ENCODE measurements at regions not wholly inside any gene's neighbourhood (a gene's known extent, or its start where the extent isn't known, plus 50 kb on each side); places are given as distances from the start of the nearest gene placed in this dataset.
"Not testable (repeated sequence)": the region's sequence is repeated elsewhere in the genome, so short reads cannot be mapped to it uniquely, and the experiment has no call there.

DNA sequence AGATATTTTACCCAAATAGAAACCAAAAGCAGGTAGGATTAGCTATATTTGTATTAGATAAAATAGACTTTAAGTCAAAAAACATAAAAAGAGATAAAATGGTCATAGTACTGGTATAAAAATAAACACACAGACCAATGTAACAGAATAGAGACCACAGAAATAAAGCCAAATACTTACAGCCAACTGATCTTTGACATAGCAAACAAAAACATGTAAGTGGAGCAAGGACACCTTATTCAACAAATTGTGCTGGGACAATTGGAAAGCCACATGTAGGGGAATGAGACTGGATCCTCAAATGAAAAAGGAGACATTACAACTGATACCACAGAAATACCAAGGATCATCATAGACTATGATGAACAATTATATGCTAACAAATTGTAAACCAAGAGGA is 94.5 kb upstream of the SIRPG start:
- no peaks in the 10 kb centered on the region for H3K36me3 ChIP-seq (ENCODE audit: control insufficient read depth, insufficient read depth, low read length)
- no peak for DNase-seq (ENCODE audit: low read depth)
- no peaks in the 10 kb centered on the region for H3K27me3 ChIP-seq (ENCODE audit: control insufficient read depth, insufficient read depth, low read length)
- H3K4me3 ChIP-seq (ENCODE audit: low read depth, low read length), result no peak overlapping the region
- TF ChIP-seq, protein P1, sequence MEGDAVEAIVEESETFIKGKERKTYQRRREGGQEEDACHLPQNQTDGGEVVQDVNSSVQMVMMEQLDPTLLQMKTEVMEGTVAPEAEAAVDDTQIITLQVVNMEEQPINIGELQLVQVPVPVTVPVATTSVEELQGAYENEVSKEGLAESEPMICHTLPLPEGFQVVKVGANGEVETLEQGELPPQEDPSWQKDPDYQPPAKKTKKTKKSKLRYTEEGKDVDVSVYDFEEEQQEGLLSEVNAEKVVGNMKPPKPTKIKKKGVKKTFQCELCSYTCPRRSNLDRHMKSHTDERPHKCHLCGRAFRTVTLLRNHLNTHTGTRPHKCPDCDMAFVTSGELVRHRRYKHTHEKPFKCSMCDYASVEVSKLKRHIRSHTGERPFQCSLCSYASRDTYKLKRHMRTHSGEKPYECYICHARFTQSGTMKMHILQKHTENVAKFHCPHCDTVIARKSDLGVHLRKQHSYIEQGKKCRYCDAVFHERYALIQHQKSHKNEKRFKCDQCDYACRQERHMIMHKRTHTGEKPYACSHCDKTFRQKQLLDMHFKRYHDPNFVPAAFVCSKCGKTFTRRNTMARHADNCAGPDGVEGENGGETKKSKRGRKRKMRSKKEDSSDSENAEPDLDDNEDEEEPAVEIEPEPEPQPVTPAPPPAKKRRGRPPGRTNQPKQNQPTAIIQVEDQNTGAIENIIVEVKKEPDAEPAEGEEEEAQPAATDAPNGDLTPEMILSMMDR (IDR thresholded peaks at IDR 0.05; ENCODE audit: insufficient read depth, low read length, poor library complexity, severe bottlenecking), result no peak

DNA sequence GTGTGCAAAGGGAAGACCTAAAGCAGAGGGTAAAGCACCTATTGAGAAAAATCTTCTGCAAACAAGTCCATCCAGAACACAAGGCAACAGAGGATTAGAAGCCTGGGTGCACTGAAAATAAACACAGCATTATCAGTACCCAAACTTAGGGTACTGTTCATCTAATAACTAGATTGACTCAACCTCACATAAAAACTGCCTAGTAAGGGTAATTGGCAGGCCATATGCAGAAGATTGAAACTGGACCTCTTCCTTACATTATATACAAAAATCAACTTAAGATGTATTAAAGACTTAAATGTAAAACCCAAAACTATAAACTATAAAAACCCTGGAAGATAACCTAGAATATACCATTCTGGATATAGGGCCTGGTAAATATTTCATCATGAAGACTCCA is 91.2 kb upstream of the SIRPG start:
- TF ChIP-seq, protein P1 (IDR thresholded peaks at IDR 0.05; ENCODE audit: insufficient read depth, low read length, poor library complexity, severe bottlenecking), result no peak
- Histone ChIP-seq H3K36me3 (ENCODE audit: control insufficient read depth, insufficient read depth, low read length) (no peaks in the 10 kb centered on the region), H3K4me3 (ENCODE audit: low read depth, low read length) (no peak overlapping the region), H3K27me3 (ENCODE audit: control insufficient read depth, insufficient read depth, low read length) (no peaks in the 10 kb centered on the region)
- DNase-seq (ENCODE audit: low read depth), result no peak

DNA sequence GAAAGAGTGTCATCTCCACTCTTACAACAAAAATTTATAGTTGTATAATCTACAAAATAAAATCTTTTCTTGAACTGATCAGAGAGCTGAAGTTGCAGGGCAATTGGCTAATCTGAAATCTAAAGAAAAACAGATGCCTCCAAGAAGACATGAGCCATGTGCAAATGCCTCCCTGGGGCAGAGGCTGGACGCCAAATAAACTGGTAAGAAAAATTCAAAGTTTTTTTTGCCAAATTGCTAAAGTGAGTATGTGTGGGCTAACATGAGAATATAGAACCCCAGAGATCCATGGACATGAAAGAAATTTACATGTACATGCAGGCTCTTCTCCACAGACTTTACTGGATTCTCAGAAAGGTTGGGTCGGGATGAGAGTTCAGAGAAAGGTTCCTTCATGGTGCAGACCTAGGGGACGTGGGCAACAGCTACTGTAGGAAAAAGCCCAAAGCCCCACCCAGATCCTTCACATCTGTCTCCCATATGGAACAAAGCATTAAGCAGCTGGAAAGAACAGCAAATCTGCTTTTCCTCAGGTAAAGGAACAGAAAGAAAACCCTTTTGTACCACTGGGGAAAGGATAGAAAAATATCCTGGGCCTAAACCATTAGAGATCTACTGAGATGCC is 90.5 kb upstream of the SIRPG start:
- H3K36me3 ChIP-seq (ENCODE audit: control insufficient read depth, insufficient read depth, low read length), result no peaks in the 10 kb centered on the region
- H3K4me3 ChIP-seq (ENCODE audit: low read depth, low read length), result no peak overlapping the region
- DNase-seq (ENCODE audit: low read depth), result no peak
- TF ChIP-seq, protein P1 (IDR thresholded peaks at IDR 0.05; ENCODE audit: insufficient read depth, low read length, poor library complexity, severe bottlenecking), result no peak
- H3K27me3 ChIP-seq (ENCODE audit: control insufficient read depth, insufficient read depth, low read length), result no peaks in the 10 kb centered on the region

DNA sequence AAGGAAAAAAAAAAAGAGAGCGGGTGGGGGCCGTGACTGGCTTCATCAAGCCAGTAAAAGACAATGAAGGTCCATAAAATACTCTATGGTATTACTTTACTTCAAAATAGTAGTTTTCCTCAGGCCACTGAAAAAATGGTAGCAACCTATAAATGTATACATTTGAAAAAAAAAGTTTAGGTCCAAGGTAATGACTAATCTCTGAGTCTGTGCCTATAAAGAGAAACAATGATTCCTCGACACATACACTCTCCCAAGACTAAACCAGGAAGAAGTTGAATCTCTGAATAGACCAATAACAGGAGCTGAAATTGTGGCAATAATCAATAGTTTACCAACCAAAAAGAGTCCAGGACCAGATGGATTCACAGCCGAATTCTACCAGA is 84.5 kb upstream of the SIRPG start:
- H3K27me3 ChIP-seq (ENCODE audit: control insufficient read depth, insufficient read depth, low read length); H3K36me3 ChIP-seq (ENCODE audit: control insufficient read depth, insufficient read depth, low read length); H3K4me3 ChIP-seq (ENCODE audit: low read depth, low read length); DNase-seq (ENCODE audit: low read depth): not testable (repeated sequence)

DNA sequence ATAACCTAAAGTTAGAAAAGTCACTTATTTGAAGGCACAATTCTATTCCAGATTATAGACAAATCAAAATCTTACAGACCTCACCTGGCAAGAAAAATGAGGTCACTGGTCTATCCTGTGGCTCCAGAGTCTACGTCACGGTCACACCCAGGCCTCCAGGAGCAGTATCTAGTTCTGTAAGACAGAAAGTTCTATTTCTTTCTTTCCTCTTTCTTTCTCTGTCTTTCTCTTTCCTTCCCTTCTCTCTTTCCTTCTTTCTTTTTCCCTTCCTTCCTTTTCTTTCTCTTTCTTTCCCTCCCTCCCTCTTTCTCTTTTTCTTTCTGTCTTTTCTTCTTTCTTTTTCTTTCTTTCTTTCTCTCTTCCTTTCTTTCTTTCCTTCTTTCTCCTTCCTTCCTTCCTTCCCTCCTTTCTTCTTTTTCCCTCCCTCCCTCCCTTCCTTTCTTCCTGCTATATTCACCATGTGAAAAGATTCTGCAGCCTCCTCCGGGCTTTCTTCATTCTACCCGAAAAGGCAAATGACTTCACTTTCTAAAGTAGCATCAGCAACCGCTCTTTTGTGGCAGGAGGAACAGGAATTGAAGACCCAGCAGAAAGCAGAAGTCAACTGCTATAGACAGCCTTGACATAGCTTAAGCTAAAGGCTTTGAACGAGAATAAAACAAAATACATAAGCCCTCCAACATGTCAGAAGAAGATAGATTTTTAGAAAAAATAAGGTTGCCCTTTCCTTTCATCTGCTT is 83.9 kb upstream of the SIRPG start:
- TF ChIP-seq, protein P1 (IDR thresholded peaks at IDR 0.05; ENCODE audit: insufficient read depth, low read length, poor library complexity, severe bottlenecking), result no peak
- Histone ChIP-seq H3K36me3 (ENCODE audit: control insufficient read depth, insufficient read depth, low read length) (no peaks in the 10 kb centered on the region), H3K27me3 (ENCODE audit: control insufficient read depth, insufficient read depth, low read length) (no peaks in the 10 kb centered on the region), H3K4me3 (ENCODE audit: low read depth, low read length) (no peak overlapping the region)
- DNase-seq (ENCODE audit: low read depth), result no peak

DNA sequence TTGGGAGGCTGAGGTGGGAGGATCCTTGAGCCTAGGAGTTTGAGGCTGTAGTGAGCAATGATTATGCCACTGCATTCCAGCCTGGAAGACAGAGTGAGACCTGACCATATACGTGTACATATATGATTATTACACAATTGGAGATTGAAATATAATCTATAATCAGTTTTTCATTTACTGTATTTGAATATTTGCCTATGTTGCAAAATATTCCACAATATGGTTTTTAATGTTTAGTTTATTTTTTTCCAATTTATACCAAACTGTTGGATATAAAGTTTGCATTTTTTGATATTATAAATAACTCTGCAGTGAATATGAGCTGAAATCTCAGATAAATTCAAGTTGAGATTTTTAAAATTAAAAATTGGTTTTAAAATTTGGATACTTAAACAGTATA is 79.6 kb upstream of the SIRPG start:
- DNase-seq (ENCODE audit: low read depth), result no peak
- Histone ChIP-seq H3K36me3 (ENCODE audit: control insufficient read depth, insufficient read depth, low read length) (no peaks in the 10 kb centered on the region), H3K4me3 (ENCODE audit: low read depth, low read length) (no peak overlapping the region), H3K27me3 (ENCODE audit: control insufficient read depth, insufficient read depth, low read length) (no peaks in the 10 kb centered on the region)
- TF ChIP-seq, protein P1 (IDR thresholded peaks at IDR 0.05; ENCODE audit: insufficient read depth, low read length, poor library complexity, severe bottlenecking), result no peak

Data from kidney epithelial cell (primary cell).